Prostate gland (tissue), 2 donors: ENCODE measurements at regions not wholly inside any gene's neighbourhood (a gene's known extent, or its start where the extent isn't known, plus 50 kb on each side); places are given as distances from the start of the nearest gene placed in this dataset.
A peak's percentile ranks its signal among the peaks of the same experiment; 100 is the strongest.
"Not testable (repeated sequence)": the region's sequence is repeated elsewhere in the genome, so short reads cannot be mapped to it uniquely, and the experiment has no call there.

ENCODE experiments used
- DNase-seq: peaks from one replicate; pipeline ENCODE4 v3.0.0-alpha.2; 2019; ENCODE audit warnings: low spot score
- H3K27ac ChIP-seq, 2 donors: fragments of 200-600 bp; sonication (generic); 2 replicates each; pipeline ENCODE4 v1.5.1; 2017 to 2019
- H3K27me3 ChIP-seq: fragments of 200-600 bp; sonication (generic); replicated peaks from 2 replicates; pipeline ENCODE4 v1.5.1; 2019; ENCODE audit not compliant: insufficient read depth
- H3K36me3 ChIP-seq, 2 donors: fragments of 200-600 bp; sonication (generic); 1 replicate in 1 of 2; 2 replicates in 1 of 2; pipeline versions ENCODE4 v1.5.1 to v1.8.1; 2017 to 2019
- H3K4me1 ChIP-seq: fragments of 200-600 bp; sonication (generic); replicated peaks from 2 replicates; pipeline ENCODE4 v1.5.1; 2019
- H3K4me3 ChIP-seq, 2 donors: fragments of 200-600 bp; sonication (generic); 2 replicates each; pipeline ENCODE4 v1.5.1; 2017 to 2019
- H3K9me3 ChIP-seq: fragments of 200-600 bp; sonication (generic); 2 replicates; pipeline ENCODE4 v1.5.1; 2017
- POLR2A ChIP-seq: fragments of 450-650 bp; IDR thresholded peaks from one replicate; pipeline ENCODE4 v1.6.1; 2016; ENCODE audit warnings: antibody characterized with exemption, mild to moderate bottlenecking
- POLR2AphosphoS5 ChIP-seq: sonication (generic); formaldehyde crosslinking; IDR thresholded peaks from one replicate; pipeline ENCODE4 v1.6.1; 2017; ENCODE audit warnings: antibody characterized with exemption
- WGBS: methylation state at CpG from one replicate; pipeline ENCODE4 v1.1.5; 2018; 5-methylcytosine and 5-hydroxymethylcytosine counted together
- intact Hi-C: fragments of 100-400 bp; cut with DNase I; formaldehyde crosslinking; loops from one replicate; pipeline ENCODE4 v1.14.2; 2022
- TF ChIP-seq, protein P1 (sequence below), 4 experiments: fragments of 200-600 bp in 2 of 4; fragments of 450-650 bp in 2 of 4; sonication (generic) in 2 of 4; IDR thresholded peaks; 1 replicate in 3 of 4; 2 replicates in 1 of 4; pipeline ENCODE4 v1.5.1; 2016 to 2019; ENCODE audit warnings: antibody characterized with exemption in 4 of 4, mild to moderate bottlenecking in 2 of 4, moderate library complexity in 2 of 4

DNA sequence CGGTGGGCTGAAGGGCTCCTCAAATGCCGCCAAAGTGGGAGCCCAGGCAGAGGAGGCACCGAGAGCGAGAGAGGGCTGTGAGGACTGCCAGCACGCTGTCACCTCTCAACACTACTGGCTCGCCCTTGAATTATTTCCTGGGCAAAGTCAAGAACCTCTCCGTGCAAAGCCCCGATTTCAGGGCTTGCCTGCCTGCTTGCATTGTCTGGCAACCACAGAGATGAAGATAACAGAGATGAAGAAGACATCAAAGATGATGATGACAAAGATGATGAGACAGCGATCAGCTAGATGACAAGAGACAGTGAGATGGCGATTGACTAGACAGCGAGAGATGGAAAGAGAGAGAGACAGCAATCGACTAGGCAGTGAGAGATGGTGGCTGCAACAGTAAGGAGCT is 976.5 kb downstream of the ADGRL2 start:
- no peaks in the 10 kb centered on the region for H3K27me3 ChIP-seq
- TF ChIP-seq POLR2AphosphoS5 (no peak), POLR2A (no peak)
- TF ChIP-seq, protein P1, sequence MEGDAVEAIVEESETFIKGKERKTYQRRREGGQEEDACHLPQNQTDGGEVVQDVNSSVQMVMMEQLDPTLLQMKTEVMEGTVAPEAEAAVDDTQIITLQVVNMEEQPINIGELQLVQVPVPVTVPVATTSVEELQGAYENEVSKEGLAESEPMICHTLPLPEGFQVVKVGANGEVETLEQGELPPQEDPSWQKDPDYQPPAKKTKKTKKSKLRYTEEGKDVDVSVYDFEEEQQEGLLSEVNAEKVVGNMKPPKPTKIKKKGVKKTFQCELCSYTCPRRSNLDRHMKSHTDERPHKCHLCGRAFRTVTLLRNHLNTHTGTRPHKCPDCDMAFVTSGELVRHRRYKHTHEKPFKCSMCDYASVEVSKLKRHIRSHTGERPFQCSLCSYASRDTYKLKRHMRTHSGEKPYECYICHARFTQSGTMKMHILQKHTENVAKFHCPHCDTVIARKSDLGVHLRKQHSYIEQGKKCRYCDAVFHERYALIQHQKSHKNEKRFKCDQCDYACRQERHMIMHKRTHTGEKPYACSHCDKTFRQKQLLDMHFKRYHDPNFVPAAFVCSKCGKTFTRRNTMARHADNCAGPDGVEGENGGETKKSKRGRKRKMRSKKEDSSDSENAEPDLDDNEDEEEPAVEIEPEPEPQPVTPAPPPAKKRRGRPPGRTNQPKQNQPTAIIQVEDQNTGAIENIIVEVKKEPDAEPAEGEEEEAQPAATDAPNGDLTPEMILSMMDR (IDR thresholded peaks at IDR 0.05) = no peak
- no peaks in the 10 kb centered on the region for H3K36me3 ChIP-seq
- no peaks in the 10 kb centered on the region for H3K9me3 ChIP-seq
- H3K27ac ChIP-seq = no peak overlapping the region
- no peak overlapping the region for H3K4me3 ChIP-seq
- H3K4me1 ChIP-seq = no peaks in the 10 kb centered on the region
- intact Hi-C loops = no loop called here
- no peak for DNase-seq
- 97% methylated on average over 12 of the region's 12 CpGs for WGBS

DNA sequence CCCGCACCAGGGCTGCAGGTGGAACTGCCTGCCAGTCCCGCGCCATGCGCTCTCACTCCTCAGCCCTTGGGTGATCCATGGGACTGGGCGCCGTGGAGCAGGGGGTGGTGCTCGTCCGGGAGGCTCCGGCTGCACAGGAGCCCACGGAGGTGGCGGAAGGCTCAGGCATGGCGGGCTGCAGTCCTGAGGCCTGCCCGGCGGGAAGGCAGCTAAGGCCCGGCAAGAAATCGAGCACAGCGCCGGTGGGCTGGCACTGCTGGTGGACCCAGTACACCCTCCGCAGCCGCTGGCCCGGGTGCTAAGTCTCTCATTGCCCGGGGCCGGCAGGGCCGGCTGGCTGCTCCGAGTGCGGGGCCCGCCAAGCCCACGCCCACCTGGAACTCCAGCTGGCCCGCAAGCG is 976.0 kb downstream of the ADGRL2 start:
- H3K36me3 ChIP-seq, H3K9me3 ChIP-seq, DNase-seq, H3K4me1 ChIP-seq, H3K27me3 ChIP-seq, H3K4me3 ChIP-seq, intact Hi-C loops, H3K27ac ChIP-seq: not testable (repeated sequence)
- WGBS = 95% methylated on average over 23 of the region's 30 CpGs

DNA sequence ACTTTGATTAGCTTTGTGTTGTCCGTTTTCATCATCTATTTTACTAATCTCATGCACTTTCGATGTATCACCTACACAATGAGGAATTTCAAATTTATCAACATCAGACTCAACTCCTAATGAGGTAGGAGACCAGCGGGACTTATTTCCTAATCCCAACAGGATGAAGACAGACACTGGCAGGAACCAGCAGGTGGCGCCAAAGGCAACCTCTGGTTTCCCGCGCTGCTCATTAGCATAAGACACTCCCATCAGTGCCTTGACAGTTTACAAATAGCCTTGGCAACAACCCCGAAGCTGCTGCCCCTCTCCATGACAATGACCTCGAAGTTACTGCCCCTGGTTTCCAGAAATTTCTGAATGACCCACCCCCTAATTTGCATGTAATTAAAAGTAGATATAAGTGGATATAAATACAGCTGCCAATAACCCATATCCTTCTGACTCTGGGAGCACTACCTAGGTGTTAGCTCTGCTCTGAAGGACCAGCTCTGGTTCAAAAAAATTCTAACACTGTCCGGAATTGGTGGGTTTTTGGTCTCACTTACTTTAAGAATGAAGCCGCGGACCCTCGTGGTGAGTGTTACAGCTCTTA is 974.8 kb downstream of the ADGRL2 start:
- intact Hi-C loops = no loop called here
- 90% methylated on average over 12 of the region's 12 CpGs for WGBS
- no peak overlapping the region for H3K4me3 ChIP-seq

DNA sequence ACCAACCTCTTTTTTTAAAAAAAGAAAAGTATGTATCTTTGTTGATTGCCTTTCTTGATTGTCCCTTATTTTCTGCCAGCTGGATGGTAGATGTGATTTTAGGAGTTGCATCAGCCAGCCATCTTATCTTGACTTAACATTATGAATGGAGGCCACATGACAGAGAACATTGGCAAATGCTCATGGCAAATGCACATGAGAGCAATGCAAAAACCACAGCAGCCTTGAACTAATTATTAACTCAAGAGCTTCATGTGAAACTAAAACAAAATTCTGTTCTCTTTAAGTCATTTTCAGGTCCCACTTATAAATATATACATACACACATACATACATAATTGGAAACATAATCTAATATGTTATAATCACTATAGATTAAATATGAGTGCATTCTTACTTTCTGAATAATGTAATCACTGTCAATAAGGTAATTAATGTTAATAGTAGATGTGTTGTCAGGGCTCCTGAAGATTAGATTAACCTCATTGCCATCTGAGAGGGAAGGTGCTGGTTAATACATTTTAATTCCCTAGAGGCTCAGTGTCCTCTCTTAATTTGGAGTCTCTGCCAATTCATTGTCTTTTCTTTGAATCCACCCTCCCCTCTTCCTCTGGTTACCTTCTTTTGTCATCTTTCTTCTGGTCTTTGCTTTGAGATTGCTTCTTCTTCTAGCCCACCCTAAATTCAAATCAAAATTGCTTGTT is 962.2 kb downstream of the ADGRL2 start:
- no peak for DNase-seq
- intact Hi-C loops = no loop called here
- H3K4me3 ChIP-seq = no peak overlapping the region
- no peaks in the 10 kb centered on the region for H3K27me3 ChIP-seq
- H3K9me3 ChIP-seq = no peaks in the 10 kb centered on the region
- H3K36me3 ChIP-seq = no peaks in the 10 kb centered on the region
- TF ChIP-seq POLR2A (no peak), POLR2AphosphoS5 (no peak)
- TF ChIP-seq, protein P1 (IDR thresholded peaks at IDR 0.05) = no peak
- H3K4me1 ChIP-seq = no peaks in the 10 kb centered on the region
- no peak overlapping the region for H3K27ac ChIP-seq

More for the DNA sequence above, 974.8 kb downstream of the ADGRL2 start:
- H3K36me3 ChIP-seq = no peaks in the 10 kb centered on the region
- no peaks in the 10 kb centered on the region for H3K27me3 ChIP-seq
- H3K27ac ChIP-seq = no peak overlapping the region
- TF ChIP-seq POLR2AphosphoS5 (no peak), POLR2A (no peak)
- TF ChIP-seq, protein P1 (IDR thresholded peaks at IDR 0.05) = peak in 3 of 4 experiments; percentile 12 to 26 (median 16)
- H3K4me1 ChIP-seq = no peaks in the 10 kb centered on the region
- H3K9me3 ChIP-seq = no peaks in the 10 kb centered on the region
- no peak for DNase-seq

DNA sequence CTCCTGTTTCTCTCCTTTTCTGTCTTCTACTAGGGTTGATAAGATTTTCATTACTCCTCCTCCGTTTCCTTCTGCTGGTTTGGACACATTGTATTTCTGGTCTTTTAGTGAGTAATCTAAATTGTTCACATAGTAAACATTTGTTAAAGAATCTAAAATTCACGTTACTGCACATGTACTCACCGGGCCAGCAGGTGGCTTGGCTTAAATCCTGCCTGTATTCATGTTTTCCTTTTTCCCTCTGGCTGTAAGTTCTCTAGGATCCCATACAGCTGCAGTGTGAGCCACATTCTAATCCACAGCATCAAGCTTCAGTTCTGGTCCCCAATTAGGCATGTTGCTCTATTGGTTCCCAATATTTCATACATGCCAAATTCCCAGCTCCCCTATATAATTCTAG is 958.3 kb downstream of the ADGRL2 start:
- intact Hi-C loops = no loop called here
- Histone ChIP-seq H3K4me3 (no peak overlapping the region), H3K9me3 (no peaks in the 10 kb centered on the region), H3K27me3 (peaks cover 2% of the 10 kb centered on the region), H3K4me1 (no peaks in the 10 kb centered on the region), H3K36me3 (no peaks in the 10 kb centered on the region), H3K27ac (no peak overlapping the region)
- no peak for TF ChIP-seq POLR2A
- TF ChIP-seq, protein P1 (IDR thresholded peaks at IDR 0.05) = no peak
- no peak for TF ChIP-seq POLR2AphosphoS5
- DNase-seq = no peak
- 53% methylated on average over 3 of the region's 3 CpGs for WGBS
